IPS-NIHi7 (cell line): ENCODE measurements at regions not wholly inside any gene's neighbourhood (a gene's known extent, or its start where the extent isn't known, plus 50 kb on each side); places are given as distances from the start of the nearest gene placed in this dataset.
"Not testable (repeated sequence)": the region's sequence is repeated elsewhere in the genome, so short reads cannot be mapped to it uniquely, and the experiment has no call there.

Experiments used
- DNase-seq: peaks from one replicate; pipeline ENCODE4 v3.0.0; 2012; ENCODE audit warnings: mixed read lengths; ENCODE audit errors: extremely low spot score

DNA sequence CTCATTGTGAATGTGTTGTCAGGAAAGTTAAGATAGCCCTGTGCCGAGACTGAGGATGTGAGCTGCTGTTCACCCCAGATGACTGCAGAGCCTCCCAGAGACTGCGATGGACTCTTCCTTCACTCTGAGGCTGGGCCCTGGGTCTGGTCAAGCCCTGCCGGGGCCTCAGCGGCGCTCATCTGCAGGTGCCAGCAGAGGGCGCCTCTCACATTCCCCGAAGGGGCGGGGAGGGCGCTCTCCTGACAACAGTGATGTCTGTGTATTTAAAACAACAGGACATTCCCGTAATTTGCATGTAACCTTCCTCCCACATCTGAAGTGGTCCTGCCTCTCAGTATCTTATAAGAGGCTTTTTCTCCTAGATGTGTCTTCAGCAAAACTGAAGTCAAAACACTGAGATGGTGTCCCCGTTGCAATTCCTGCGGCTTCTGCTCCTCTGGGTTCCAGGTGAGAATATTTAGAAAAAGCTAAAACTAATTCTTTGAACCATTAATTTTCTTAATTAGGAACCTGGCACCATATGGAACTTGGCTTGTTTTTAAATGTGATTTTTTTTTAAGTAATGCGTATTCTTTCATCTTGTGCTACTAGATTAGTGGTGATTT is 1377.9 kb downstream of the RPIA start:
- peak; percentile 90 for DNase-seq

DNA sequence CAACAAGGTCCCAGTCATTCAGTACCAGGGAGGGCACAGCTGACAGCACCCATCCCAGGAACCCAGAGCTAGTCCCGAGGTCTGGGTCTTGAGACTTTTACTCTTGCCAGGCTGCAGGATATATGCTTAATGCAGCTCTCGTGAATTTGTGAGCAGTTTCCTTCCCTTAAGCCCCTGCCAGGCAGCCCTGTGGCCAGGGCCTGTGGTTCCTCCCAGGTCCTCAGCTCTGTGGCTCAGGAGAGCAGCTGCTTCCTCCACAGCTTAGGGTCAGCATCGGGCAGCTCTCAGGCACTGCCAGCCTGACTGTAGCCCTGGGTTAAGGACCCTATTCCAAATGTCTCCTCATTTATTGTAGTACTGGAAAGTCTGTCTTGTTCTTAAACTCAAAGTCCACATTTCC is 1384.8 kb downstream of the RPIA start:
- DNase-seq: no peak

DNA sequence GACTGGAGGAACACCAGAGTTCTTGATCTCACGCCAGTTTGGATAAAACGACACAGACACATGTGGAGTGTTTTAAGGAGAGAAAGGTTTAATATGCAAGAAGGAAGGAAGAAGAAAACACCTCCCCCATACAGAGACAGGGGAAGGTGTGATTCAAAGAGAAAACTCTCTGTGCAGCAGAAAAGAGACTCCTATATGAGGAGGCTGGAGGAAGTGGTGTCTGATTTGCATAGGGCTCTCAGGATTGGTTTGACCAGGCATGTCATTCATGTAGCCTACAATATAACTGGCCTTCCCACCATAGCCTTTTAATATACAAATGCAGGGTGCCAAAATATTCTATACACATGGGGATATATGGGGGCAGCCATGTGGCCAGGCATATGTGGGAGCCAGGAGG is 1386.5 kb downstream of the RPIA start:
- no peak for DNase-seq

DNA sequence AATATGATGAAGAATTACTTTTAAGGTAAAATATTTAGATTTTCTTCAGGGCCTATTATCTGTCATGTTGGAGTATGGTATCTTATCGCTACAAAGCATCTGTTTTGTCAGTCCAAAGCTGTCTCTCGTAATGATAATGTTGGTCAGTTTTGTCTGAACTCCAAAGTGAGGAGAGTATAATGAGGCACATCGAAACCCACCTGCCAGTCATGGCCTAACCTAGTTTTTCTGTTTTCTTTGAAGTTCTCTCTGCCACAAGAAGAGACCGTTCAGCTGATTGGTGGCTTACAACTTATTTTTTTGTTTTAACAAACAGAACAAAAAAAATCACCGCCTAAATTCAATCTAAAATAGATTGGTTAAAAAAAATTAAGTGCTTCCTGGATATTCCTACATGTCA is 1387.9 kb downstream of the RPIA start:
- no peak for DNase-seq

DNA sequence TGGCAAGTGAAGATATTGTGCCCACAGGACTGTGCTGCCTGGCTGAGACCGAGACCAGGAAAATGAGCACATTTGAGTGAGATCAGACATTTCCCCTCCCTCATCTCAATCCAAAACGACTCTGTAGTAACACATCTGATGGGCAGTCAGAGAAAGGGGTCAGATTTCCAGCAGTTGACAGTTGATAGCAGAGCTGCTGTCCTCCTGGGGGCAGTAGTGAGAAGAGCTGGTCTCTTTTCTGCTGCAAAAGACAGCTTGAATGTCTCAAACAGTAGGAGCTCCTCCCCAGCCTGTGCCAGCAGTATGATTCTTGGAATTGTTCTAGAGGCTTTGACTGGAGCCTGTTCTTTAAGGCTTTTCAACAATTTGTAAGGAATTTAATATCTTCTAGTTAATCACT is 1396.3 kb downstream of the RPIA start:
- DNase-seq: not testable (repeated sequence)

DNA sequence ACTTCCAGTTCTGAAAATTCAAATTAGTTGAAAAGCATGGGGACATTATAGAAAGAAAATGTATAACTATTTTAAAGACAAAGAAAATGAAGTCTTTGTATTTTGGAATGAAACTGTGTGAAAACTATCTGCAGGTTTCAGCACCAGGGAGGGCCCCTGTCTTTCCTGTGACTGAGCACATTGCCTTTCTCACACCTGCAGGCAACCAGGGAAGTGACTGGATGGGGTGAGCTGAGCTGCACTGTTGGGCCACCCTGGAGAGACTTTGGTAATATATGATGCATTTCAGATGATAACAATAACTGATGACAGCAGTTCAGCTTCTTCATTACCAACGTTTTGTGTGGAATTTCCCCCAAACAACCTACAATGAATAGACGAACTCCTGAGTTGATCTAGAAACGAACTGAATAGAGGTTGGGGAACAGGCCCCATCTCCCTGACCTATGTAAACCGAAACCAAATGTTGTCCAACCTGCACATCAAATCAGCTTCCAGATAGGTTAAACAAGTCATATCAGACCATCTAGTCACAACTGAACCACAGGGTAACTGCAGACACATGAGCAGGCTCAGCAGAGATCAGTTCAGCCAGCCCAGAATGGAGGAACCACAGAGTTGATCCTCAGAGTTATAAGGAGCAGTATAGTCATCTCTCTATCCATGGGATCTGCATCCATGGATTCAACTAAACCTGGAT is 1402.2 kb downstream of the RPIA start:
- DNase-seq: not testable (repeated sequence)

DNA sequence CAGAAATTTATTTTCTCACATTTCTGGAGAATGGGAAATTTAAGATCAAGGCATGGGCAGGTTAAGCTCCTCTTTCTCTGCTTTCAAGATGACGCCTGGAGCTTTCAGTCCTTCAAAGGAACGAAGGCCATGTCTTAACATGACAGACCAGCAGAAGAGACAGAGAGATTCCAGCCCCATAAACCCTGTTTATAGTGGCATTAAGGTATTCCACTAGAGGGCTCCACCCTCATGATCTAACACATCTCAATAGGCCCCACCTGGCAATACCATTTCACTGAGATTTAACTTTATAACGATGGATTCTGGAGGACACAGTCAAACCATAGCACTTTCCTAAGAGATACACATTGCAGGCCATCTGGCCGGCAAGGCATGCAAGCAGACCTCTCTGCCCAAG is 1406.1 kb downstream of the RPIA start:
- not testable (repeated sequence) for DNase-seq

DNA sequence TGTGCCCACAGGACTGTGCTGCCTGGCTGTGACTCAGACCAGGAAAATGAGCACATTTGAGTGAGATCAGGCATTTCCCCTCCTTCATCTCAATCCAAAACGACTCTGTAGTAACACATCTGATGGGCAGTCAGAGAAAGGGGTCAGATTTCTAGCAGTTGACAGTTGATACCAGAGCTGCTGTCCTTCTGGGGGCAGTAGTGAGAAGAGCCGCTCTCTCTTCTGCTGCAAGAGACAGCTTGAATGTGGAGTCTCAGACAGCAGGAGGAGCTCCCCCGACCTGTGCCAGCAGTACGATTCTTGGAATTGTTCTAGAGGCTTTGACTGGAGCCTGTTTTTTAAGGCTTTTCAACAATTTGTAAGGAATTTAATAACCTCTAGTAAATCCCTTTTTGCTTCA is 1413.7 kb downstream of the RPIA start:
- peak; percentile 30 for DNase-seq

DNA sequence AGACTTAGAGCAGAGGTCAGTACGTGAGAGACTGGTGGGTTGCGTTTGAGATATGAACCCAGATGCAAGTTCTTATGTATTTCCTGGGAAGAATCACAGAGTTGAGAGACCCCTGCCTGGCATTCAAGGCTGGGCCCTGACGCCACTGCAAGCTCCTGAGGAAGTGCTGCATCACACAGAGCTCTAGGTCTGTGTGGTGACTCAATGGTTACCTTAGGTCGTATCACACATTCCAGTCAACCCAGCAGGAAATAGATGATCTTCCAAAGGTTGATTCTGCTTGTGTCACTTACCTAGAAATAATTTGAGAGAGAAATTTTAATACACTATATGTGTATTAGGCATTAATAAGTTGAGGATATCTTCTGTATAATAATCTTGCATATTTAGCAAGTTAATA is 1431.9 kb downstream of the RPIA start:
- peak; percentile 10 for DNase-seq

DNA sequence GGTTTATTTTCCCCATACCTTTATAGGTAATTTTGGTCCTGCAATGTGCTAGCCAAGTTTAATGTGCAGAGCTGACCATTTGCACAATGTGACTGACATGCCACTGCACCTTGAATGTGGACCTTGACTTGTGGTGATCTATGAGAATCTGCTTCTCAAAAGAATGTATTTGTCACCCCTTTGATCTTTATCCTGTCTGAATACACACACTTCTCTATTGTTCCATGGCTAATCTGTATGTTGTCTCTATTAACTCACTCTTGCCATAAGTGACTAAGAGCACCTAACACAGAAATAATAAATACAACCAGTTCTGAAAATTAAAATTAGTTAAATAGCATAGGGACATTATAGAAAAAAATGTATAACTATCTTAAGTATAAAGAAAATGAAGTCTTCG is 1447.6 kb downstream of the RPIA start:
- not testable (repeated sequence) for DNase-seq

DNA sequence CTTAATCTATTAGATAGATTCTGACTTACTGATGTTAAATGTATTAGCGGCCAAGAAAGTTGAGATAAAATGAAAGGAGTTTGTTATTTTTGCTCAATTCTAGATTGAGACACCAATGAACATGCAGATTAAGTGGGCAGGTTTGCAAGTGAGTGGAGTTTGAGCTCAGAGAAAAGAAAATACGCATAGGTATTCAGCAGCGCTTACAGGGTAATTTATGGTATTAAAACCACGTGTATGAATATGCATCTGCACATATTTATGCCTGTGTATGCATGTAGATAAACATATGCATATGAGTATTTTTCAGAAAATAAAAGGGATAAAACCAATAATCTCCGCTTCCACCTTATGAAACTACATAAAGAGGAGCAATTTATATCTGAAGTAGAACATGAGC is 1450.1 kb downstream of the RPIA start:
- not testable (repeated sequence) for DNase-seq

DNA sequence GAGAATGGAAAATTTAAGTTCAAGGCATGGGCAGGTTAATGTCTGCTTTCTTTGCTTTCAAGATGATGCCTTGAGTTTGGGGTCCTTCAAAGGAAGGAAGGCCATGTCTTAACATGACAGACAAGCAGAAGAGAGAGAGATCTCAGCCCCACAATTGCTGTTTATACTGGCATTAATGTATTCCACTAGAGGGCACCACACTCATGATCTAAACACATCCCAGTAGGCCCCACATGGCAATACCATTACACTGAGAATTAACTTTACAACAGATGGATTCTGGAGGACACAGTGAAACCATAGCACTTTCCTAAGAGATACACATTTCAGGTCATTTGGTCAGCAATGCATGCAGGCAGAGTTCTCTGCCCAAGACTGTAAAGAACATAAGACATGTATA is 1460.3 kb downstream of the RPIA start:
- DNase-seq: not testable (repeated sequence)

DNA sequence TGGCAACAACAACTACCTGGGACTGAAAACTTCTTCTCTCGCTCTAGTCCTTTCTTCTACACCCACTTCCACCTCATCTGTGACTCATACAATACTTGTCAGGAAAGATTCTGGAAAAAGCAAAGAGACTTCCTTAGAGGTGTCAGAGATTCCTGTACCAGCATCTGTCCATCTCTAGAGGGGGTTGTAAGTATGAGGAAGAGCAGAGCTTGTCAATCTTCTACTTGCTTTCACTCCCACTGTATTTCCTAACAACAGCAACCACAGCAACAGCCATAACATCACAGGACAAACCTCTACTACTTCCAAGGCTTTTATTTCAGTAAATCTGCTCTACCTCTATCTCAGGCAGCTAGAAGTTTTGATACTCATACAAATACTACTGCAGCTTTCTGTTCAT is 1479.5 kb downstream of the RPIA start:
- DNase-seq: not testable (repeated sequence)

DNA sequence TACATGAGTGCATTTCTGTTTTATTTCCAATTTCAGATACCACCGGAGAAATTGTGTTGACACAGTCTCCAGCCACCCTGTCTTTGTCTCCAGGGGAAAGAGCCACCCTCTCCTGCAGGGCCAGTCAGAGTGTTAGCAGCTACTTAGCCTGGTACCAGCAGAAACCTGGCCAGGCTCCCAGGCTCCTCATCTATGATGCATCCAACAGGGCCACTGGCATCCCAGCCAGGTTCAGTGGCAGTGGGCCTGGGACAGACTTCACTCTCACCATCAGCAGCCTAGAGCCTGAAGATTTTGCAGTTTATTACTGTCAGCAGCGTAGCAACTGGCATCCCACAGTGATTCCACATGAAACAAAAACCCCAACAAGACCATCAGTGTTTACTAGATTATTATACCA is 1481.6 kb downstream of the RPIA start:
- DNase-seq: not testable (repeated sequence)

DNA sequence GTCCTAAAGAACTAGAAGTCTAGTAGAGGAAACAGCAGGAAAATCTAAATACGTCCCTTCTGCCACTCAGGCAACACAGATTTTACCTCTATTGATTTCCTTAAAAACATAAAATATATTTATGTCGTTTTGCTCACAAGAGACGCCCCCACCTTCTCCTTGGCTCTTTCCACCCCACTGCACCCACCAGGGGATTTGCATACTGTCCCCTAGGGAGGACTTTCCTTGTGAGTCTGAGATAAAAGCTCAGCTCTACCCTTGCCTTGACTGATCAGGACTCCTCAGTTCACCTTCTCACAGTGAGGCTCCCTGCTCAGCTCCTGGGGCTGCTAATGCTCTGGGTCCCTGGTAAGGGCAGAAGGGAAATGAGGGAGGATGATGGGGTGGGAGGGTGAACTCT is 1488.1 kb downstream of the RPIA start:
- not testable (repeated sequence) for DNase-seq

DNA sequence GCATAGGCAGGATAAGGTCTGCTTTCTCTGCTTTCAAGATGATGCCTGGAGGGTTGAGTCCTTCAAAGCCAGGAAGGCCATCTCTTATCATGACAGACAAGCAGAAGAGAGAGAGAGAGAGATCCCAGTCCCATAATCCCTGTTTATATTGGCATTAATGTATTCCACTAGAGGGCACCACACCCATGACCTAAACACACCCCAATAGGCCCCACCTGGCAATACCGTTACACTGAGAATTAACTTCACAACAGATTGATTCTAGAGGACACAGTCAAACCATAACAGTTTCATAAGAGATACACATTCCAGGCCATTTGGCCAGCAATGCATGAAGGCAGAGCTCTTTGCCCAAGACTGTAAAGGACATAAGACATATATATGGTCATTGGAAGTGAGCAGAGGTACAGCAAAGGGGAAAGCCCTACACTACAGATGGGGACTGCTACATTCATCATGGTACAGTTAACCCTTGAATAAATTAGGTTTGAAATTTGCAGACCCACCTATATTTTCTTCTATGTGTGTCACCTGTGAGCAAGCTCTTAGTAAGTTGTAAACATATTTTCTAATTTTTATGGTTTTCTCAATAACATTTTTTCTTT is 1516.1 kb downstream of the RPIA start:
- peak; percentile 52 for DNase-seq

DNA sequence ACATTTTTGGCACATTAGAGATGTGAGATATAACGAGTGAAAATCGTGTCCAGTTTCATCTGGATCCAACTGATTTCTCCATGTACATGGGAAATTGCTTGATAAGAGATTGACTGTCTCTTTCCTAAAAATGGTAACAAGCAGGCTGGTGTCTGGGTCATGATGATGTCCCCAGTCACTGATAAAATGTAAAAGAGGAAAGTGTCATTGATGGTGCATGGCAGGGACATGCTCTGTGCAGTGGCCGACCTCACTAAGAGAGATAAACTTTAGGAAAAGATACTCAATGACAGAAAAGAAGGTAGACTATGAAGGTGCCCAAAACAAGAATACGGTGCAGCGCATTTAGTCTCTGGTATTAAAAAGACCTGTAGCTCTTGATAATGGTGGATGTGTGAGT is 1517.5 kb downstream of the RPIA start:
- no peak for DNase-seq

DNA sequence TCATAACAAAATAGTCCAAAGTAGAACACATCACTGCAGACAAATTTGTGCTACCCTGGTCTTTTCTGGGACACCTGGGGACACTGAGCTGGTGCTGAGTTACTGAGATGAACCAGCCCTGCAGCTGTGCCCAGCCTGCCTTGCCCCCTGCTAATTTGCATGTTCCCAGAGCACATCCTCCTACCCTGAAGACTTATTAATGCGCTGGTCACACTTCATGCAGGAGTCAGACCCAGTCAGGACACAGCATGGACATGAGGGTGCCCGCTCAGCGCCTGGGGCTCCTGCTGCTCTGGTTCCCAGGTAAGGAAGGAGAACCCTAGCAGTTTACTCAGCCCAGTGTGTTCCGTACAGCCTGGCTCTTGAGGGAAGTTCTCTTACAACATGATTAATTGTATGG is 1518.3 kb downstream of the RPIA start:
- DNase-seq: no peak

DNA sequence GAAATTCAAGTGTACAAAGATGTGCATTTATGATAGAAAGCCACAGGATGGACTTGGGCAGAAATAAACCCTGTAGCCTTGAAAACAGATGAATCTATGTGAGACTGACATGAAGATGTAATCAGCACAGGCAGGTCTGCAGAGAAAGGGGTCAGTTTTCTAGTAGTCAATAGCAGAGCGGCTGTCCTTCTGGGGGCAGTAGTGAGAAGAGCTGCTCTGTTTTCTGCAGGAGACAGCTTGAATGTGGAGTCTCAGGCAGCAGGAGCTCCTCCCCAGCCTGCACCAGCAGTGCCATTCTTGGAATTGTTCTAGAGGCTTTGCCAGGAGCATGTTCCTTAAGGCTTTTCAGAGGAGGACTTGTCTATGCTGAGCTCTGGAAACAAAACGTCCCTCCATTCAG is 1524.4 kb downstream of the RPIA start:
- peak; percentile 16 for DNase-seq

DNA sequence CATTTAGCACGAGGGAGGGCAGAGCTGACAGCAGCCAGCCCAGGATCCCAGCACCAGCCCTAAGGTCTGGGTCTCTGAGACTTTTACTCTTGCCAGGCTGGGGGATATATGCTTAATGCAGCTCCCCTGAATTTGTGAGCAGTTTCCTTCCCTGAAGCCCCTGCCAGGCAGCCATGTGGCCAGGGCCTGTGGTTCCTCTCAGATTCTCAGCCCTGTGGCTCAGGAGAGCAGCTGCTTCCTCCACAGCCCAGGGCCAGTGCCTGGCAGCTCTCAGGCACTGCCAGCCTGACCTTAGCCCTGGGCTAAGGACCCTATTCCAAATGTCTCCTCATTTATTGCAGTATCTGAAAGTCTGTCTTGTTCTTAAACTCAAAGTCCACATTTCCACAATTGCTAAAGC is 1525.3 kb downstream of the RPIA start:
- not testable (repeated sequence) for DNase-seq

DNA sequence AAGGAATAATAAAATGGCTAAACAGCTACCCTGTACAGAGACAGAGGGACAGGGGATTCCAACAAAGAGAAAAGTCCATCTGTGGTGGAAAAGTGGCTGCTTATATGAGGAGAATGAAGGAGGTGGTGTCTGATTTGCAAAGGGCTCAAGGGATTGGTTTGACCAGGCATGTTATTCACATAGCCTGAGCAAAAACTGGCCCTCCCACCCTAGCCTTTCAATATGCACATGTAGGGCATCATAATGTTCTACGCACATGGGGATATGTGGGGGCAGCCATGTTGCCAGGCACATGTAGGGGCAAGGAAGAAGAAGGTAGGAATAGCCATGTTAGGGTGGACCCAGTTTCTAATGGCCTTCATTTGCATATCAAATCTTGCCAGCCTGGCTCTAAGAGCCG is 1527.1 kb downstream of the RPIA start:
- not testable (repeated sequence) for DNase-seq

DNA sequence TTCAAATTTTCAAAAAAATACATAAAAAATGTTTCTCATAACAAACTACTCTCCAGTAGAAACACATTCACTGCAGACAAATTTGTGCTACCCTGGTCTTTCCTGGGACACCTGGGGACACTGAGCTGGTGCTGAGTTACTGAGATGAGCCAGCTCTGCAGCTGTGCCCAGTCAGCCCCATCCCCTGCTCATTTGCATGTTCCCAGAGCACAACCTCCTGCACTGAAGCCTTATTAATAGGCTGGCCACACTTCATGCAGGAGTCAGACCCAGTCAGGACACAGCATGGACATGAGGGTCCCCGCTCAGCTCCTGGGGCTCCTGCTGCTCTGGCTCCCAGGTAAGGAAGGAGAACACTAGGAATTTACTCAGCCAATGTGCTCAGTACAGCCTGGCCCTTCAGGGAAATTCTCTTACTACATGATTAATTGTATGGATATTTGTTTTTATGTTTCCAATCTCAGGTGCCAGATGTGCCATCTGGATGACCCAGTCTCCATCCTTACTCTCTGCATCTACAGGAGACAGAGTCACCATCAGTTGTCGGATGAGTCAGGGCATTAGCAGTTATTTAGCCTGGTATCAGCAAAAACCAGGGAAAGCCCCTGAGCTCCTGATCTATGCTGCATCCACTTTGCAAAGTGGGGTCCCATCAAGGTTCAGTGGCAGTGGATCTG is 1529.3 kb downstream of the RPIA start:
- DNase-seq: not testable (repeated sequence)

DNA sequence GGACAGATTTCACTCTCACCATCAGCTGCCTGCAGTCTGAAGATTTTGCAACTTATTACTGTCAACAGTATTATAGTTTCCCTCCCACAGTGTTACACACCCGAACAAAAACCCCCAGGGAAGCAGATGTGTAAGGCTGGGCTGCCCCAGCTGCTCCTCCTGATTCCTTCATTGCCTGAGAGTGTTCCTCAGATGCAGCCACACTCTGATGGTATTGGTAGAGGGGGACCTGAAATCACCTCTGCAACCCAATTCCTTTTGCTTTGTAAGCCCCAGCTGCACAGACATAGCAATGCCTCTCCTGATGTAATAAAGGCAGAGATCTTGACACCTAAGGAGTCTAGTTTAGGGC is 1529.8 kb downstream of the RPIA start:
- no peak for DNase-seq
